Neural cell (in vitro differentiated cells): ENCODE measurements at regions not wholly inside any gene's neighbourhood (a gene's known extent, or its start where the extent isn't known, plus 50 kb on each side); places are given as distances from the start of the nearest gene placed in this dataset.

Source experiments
- EP300 ChIP-seq: fragments of 450-650 bp; conservative IDR thresholded peaks from 2 replicates; pipeline ENCODE4 v1.6.1; 2014; ENCODE audit warnings: antibody characterized with exemption, mild to moderate bottlenecking, moderate library complexity; ENCODE audit not compliant: poor library complexity, severe bottlenecking
- EZH2 ChIP-seq: fragments of 200-600, 300-800 bp; shearing (Covaris generic), sonication (generic); IDR thresholded peaks from 2 replicates; pipeline ENCODE4 v1.6.1; 2014; ENCODE audit warnings: antibody characterized with exemption, low read length, borderline replicate concordance, mild to moderate bottlenecking; ENCODE audit not compliant: insufficient read depth, poor library complexity, severe bottlenecking
- MXI1 ChIP-seq: fragments of 450-650 bp; conservative IDR thresholded peaks from 2 replicates; pipeline ENCODE4 v1.6.1; 2014; ENCODE audit warnings: antibody characterized with exemption, mild to moderate bottlenecking; ENCODE audit not compliant: poor library complexity, severe bottlenecking
- POLR2AphosphoS5 ChIP-seq: IDR thresholded peaks from 2 replicates; pipeline ENCODE4 v1.6.1; 2012
- RAD21 ChIP-seq: fragments of 450-650 bp; conservative IDR thresholded peaks from 2 replicates; pipeline ENCODE4 v1.6.1; 2014; ENCODE audit warnings: antibody characterized with exemption, mild to moderate bottlenecking, moderate library complexity
- SMC3 ChIP-seq: fragments of 450-650 bp; conservative IDR thresholded peaks from 2 replicates; pipeline ENCODE4 v1.6.1; 2014; ENCODE audit warnings: antibody characterized with exemption, mild to moderate bottlenecking, moderate library complexity; ENCODE audit not compliant: poor library complexity
- TAF1 ChIP-seq: IDR thresholded peaks from 2 replicates; pipeline ENCODE4 v1.6.1; 2012; ENCODE audit warnings: low read depth
- TF ChIP-seq, protein P1 (sequence below): fragments of 450-650 bp; IDR thresholded peaks from 2 replicates; pipeline ENCODE4 v1.5.1; 2014; ENCODE audit warnings: antibody characterized with exemption, mild to moderate bottlenecking, moderate library complexity; ENCODE audit not compliant: poor library complexity, severe bottlenecking
- TF ChIP-seq, protein P2 (sequence below): IDR thresholded peaks from 2 replicates; pipeline ENCODE4 v1.6.1; 2012; ENCODE audit warnings: borderline replicate concordance

DNA sequence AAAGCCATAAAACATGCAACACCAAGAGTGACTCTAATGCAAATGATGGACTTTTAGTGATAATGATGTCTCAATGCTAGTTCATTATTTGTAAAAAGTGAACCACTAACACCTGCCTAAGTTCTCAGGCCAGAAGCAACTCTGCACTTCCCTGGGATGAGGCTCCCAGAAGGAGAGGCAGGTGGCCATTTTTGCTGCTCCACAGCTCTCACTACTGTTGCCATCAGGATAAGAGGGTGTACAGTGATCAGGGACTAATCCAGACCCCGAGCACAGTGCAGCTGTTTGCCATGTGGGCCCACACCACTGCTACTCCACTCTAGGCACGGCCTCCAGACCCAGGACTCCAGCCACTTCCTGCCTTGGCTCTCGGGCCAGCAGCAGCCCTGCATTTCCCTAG, 828.3 kb upstream of the MIR17HG start:
- TF ChIP-seq, protein P1, sequence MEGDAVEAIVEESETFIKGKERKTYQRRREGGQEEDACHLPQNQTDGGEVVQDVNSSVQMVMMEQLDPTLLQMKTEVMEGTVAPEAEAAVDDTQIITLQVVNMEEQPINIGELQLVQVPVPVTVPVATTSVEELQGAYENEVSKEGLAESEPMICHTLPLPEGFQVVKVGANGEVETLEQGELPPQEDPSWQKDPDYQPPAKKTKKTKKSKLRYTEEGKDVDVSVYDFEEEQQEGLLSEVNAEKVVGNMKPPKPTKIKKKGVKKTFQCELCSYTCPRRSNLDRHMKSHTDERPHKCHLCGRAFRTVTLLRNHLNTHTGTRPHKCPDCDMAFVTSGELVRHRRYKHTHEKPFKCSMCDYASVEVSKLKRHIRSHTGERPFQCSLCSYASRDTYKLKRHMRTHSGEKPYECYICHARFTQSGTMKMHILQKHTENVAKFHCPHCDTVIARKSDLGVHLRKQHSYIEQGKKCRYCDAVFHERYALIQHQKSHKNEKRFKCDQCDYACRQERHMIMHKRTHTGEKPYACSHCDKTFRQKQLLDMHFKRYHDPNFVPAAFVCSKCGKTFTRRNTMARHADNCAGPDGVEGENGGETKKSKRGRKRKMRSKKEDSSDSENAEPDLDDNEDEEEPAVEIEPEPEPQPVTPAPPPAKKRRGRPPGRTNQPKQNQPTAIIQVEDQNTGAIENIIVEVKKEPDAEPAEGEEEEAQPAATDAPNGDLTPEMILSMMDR, result no peak
- TF ChIP-seq POLR2AphosphoS5 (no peak), TAF1 (no peak), EZH2 (no peak), EP300 (no peak), RAD21 (no peak), SMC3 (no peak), MXI1 (no peak)
- TF ChIP-seq, protein P2, sequence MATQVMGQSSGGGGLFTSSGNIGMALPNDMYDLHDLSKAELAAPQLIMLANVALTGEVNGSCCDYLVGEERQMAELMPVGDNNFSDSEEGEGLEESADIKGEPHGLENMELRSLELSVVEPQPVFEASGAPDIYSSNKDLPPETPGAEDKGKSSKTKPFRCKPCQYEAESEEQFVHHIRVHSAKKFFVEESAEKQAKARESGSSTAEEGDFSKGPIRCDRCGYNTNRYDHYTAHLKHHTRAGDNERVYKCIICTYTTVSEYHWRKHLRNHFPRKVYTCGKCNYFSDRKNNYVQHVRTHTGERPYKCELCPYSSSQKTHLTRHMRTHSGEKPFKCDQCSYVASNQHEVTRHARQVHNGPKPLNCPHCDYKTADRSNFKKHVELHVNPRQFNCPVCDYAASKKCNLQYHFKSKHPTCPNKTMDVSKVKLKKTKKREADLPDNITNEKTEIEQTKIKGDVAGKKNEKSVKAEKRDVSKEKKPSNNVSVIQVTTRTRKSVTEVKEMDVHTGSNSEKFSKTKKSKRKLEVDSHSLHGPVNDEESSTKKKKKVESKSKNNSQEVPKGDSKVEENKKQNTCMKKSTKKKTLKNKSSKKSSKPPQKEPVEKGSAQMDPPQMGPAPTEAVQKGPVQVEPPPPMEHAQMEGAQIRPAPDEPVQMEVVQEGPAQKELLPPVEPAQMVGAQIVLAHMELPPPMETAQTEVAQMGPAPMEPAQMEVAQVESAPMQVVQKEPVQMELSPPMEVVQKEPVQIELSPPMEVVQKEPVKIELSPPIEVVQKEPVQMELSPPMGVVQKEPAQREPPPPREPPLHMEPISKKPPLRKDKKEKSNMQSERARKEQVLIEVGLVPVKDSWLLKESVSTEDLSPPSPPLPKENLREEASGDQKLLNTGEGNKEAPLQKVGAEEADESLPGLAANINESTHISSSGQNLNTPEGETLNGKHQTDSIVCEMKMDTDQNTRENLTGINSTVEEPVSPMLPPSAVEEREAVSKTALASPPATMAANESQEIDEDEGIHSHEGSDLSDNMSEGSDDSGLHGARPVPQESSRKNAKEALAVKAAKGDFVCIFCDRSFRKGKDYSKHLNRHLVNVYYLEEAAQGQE, result no peak
